GM12878 (cell line): ENCODE measurements at regions not wholly inside any gene's neighbourhood (a gene's known extent, or its start where the extent isn't known, plus 50 kb on each side); places are given as distances from the start of the nearest gene placed in this dataset.

Experiments used
- ATAC-seq: fragments of 200-7000 bp; cut with Tn5 transposase; 3 replicates; pipeline ENCODE4 v1.9.1; 2020; ENCODE audit warnings: mild to moderate bottlenecking, moderate library complexity
- BruUV-seq: library from RNA; stranded (reverse); fragments of 400-500 nt; replicated peaks from 2 replicates; lab custom pipeline; 2021; lab: Mats Ljungman, UMichigan
- CTCF ChIA-PET: fragments of 300-600 bp; sonication (Branson Sonifier 250); formaldehyde crosslinking; extraction: SDS; loops from one replicate; lab custom pipeline; 2021; ENCODE audit warnings: inconsistent platforms; lab: Yijun Ruan, JAX
- POLR2A ChIA-PET: fragments of 350-600 bp; formaldehyde crosslinking; extraction: SDS; loops from one replicate; lab custom pipeline; 2021; ENCODE audit warnings: inconsistent platforms; lab: Charles Lee
- RAD21 ChIA-PET: fragments of 300-600 bp; sonication (Branson Sonifier 250); formaldehyde crosslinking; loops from one replicate; lab custom pipeline; 2023; ENCODE audit warnings: antibody characterized with exemption; ENCODE audit not compliant: unreplicated experiment; lab: Charles Lee
- SMC1A ChIA-PET: fragments of 300-600 bp; sonication (Branson Sonifier 250); formaldehyde crosslinking; loops from one replicate; lab custom pipeline; 2023; ENCODE audit not compliant: unreplicated experiment, uncharacterized antibody; lab: Charles Lee
- DNase-seq: peaks from one replicate; pipeline ENCODE4 v3.0.0-alpha.2; 2011; ENCODE audit warnings: low read depth, low spot score
- FAIRE-seq: peaks from 3 replicates; lab custom pipeline; 2011; peaks lifted over from hg19 to GRCh38; lab: Jason Lieb, UNC
- H2AFZ ChIP-seq: 2 replicates; pipeline ENCODE4 v1.6.0; 2011; ENCODE audit warnings: low read depth, low read length, control low read depth; ENCODE audit not compliant: control insufficient read depth
- H3K27ac ChIP-seq: 2 replicates; pipeline ENCODE4 v1.5.1; 2011; ENCODE audit warnings: control low read depth; ENCODE audit not compliant: control insufficient read depth, insufficient read depth
- H3K27me3 ChIP-seq, 2 experiments: replicated peaks in 1 of 2; 2 replicates each; pipeline versions ENCODE4 v1.6.0 to v1.6.1; 2011; ENCODE audit warnings: low read length in 1 of 2; ENCODE audit not compliant: control insufficient read depth in 2 of 2, insufficient read depth in 2 of 2
- H3K36me3 ChIP-seq, 2 experiments: 2 replicates each; pipeline ENCODE4 v1.5.1; 2011; ENCODE audit warnings: low read length in 1 of 2; ENCODE audit not compliant: control insufficient read depth in 2 of 2, insufficient read depth in 2 of 2
- H3K4me1 ChIP-seq: 2 replicates; pipeline ENCODE4 v1.6.1; 2011; ENCODE audit warnings: mild to moderate bottlenecking, low read length, moderate library complexity, mixed read lengths; ENCODE audit not compliant: control insufficient read depth, insufficient read depth
- H3K4me2 ChIP-seq: 2 replicates; pipeline ENCODE4 v1.6.0; 2011; ENCODE audit warnings: control low read depth; ENCODE audit not compliant: control insufficient read depth, insufficient read depth
- H3K4me3 ChIP-seq: fragments of 200-600 bp; sonication (generic); 2 replicates; pipeline ENCODE4 v1.5.1; 2016
- H3K79me2 ChIP-seq: 2 replicates; pipeline ENCODE4 v1.6.0; 2011; ENCODE audit warnings: low read length; ENCODE audit not compliant: control insufficient read depth, insufficient read depth
- H3K9ac ChIP-seq: 2 replicates; pipeline ENCODE4 v1.8.0; 2011; ENCODE audit warnings: low read length, control low read depth, mixed read lengths; ENCODE audit not compliant: control insufficient read depth, insufficient read depth
- H3K9me3 ChIP-seq: replicated peaks from 3 replicates; pipeline ENCODE4 v1.5.1; 2011; ENCODE audit warnings: mild to moderate bottlenecking, low read length; ENCODE audit not compliant: control insufficient read depth, insufficient read depth
- H4K20me1 ChIP-seq: 2 replicates; pipeline ENCODE4 v1.6.0; 2011; ENCODE audit not compliant: control insufficient read depth, insufficient read depth
- CREB1 ChIP-seq: IDR thresholded peaks from 2 replicates; pipeline ENCODE4 v1.6.1; 2012; ENCODE audit warnings: low read depth, mild to moderate bottlenecking, inconsistent platforms
- DPF2 ChIP-seq: fragments of 450-650 bp; IDR thresholded peaks from 2 replicates; pipeline ENCODE4 v1.6.1; 2017; ENCODE audit warnings: mild to moderate bottlenecking
- GATAD2B ChIP-seq: fragments of 450-650 bp; conservative IDR thresholded peaks from 2 replicates; pipeline ENCODE4 v1.6.1; 2017; ENCODE audit warnings: low read depth, mild to moderate bottlenecking, moderate library complexity
- HCFC1 ChIP-seq: fragments of 150-350 bp; IDR thresholded peaks from 2 replicates; pipeline ENCODE4 v1.6.1; 2014; ENCODE audit warnings: low read length
- MYB ChIP-seq: fragments of 150-350 bp; IDR thresholded peaks from 2 replicates; pipeline ENCODE4 v1.6.1; 2014; ENCODE audit warnings: mild to moderate bottlenecking, low read depth, low read length, borderline replicate concordance
- NR2F1 ChIP-seq: fragments of 450-650 bp; conservative IDR thresholded peaks from 2 replicates; pipeline ENCODE4 v1.6.1; 2017; ENCODE audit warnings: mild to moderate bottlenecking
- RCOR1 ChIP-seq: conservative IDR thresholded peaks from 2 replicates; pipeline ENCODE4 v1.6.1; 2012; ENCODE audit warnings: low read depth, low read length, improper control_type of control experiment
- SIX5 ChIP-seq: IDR thresholded peaks from 2 replicates; pipeline ENCODE4 v1.6.1; 2011; ENCODE audit warnings: mild to moderate bottlenecking, low read depth, low read length, moderate library complexity; ENCODE audit not compliant: severe bottlenecking
- TBL1XR1 ChIP-seq: IDR thresholded peaks from 2 replicates; pipeline ENCODE4 v1.6.1; 2012; ENCODE audit warnings: low read depth, low read length, improper control_type of control experiment
- TCF3 ChIP-seq: IDR thresholded peaks from 2 replicates; pipeline ENCODE4 v1.6.1; 2012; ENCODE audit warnings: low read depth, mild to moderate bottlenecking, low read length, borderline replicate concordance; ENCODE audit not compliant: insufficient read depth
- ZBED1 ChIP-seq: IDR thresholded peaks from 2 replicates; pipeline ENCODE4 v1.6.1; 2016; ENCODE audit warnings: borderline replicate concordance
- ZNF384 ChIP-seq: IDR thresholded peaks from 2 replicates; pipeline ENCODE4 v1.6.1; 2012; ENCODE audit warnings: low read depth, mild to moderate bottlenecking, low read length, improper control_type of control experiment, borderline replicate concordance
- WGBS: methylation state at CpG from one replicate; pipeline ENCODE4 v1.1.6; 2016; ENCODE audit warnings: low lambda C conversion rate; ENCODE audit not compliant: insufficient replicate concordance, insufficient coverage; ENCODE audit errors: missing lambda C conversion rate; 5-methylcytosine and 5-hydroxymethylcytosine counted together
- in situ Hi-C: fragments of 300-500 bp; cut with MboI; formaldehyde crosslinking; loops from 9 replicates; pipeline ENCODE4 v1.14.3; 2018; ENCODE audit warnings: mixed read lengths
- intact Hi-C: fragments of 100-400 bp; cut with micrococcal nuclease; formaldehyde crosslinking; loops from one replicate; pipeline ENCODE4 v1.14.2; 2022; ENCODE audit not compliant: unreplicated experiment
- TF ChIP-seq, protein P1 (sequence below): IDR thresholded peaks from 2 replicates; pipeline ENCODE4 v1.6.1; 2012; ENCODE audit warnings: low read depth, low read length, improper control_type of control experiment
- TF ChIP-seq, protein P2 (sequence below): IDR thresholded peaks from 2 replicates; pipeline ENCODE4 v1.6.1; 2011; ENCODE audit warnings: borderline replicate concordance, low read depth, mild to moderate bottlenecking, moderate library complexity, low read length; ENCODE audit not compliant: insufficient read depth, poor library complexity, severe bottlenecking

DNA sequence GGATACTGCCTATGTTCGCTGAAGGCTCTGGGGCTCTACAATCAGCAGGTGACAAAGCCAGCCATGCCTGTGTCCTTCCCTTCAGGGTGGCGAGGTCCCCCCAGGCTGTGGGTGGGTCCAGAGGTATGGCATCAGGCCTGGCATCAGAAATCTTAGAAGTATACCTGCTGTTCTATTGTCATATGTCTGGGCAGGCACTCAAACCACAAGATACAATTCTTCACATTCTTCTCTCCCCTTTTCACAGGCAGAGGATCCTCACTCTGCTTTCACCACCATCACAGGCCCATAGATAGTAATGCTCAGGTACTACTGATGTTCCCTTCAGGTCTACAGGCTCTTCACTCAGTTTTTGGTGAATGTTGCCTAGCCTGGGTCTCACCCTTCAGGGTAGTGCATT lies 1180.0 kb upstream of the CITED2 start:
- Histone ChIP-seq H4K20me1 (no peaks in the 10 kb centered on the region), H3K9ac (no peak overlapping the region), H3K9me3 (no peaks in the 10 kb centered on the region), H3K4me1 (no peaks in the 10 kb centered on the region), H3K36me3 (no peaks in the 10 kb centered on the region), H3K27ac (no peak overlapping the region), H3K79me2 (no peaks in the 10 kb centered on the region), H3K27me3 (no peaks in the 10 kb centered on the region), H3K4me2 (no peak overlapping the region), H3K4me3 (no peak overlapping the region), H2AFZ (no peak overlapping the region)
- intact Hi-C loops (no loop called here), in situ Hi-C loops (no loop called here)
- ChIA-PET SMC1A (no interaction called here), CTCF (no interaction called here), RAD21 (no interaction called here), POLR2A (interaction anchor here (0.5 kb wide), 1 partner anchor 572 kb away, joined by 4 read pairs; no protein-coding TSS in a partner anchor)
- ATAC-seq (no peak), FAIRE-seq (no peak), DNase-seq (no peak)
- BruUV-seq = no TSS peak
- WGBS = 21% methylated on average over 2 of the region's 2 CpGs
- TF ChIP-seq SIX5 (no peak), DPF2 (no peak), ZNF384 (no peak), TCF3 (no peak), CREB1 (no peak), TBL1XR1 (no peak), GATAD2B (no peak), MYB (no peak), ZBED1 (no peak), HCFC1 (no peak), RCOR1 (no peak), NR2F1 (no peak)
- TF ChIP-seq, protein P1, sequence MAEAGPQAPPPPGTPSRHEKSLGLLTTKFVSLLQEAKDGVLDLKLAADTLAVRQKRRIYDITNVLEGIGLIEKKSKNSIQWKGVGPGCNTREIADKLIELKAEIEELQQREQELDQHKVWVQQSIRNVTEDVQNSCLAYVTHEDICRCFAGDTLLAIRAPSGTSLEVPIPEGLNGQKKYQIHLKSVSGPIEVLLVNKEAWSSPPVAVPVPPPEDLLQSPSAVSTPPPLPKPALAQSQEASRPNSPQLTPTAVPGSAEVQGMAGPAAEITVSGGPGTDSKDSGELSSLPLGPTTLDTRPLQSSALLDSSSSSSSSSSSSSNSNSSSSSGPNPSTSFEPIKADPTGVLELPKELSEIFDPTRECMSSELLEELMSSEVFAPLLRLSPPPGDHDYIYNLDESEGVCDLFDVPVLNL = no peak
- TF ChIP-seq, protein P2, sequence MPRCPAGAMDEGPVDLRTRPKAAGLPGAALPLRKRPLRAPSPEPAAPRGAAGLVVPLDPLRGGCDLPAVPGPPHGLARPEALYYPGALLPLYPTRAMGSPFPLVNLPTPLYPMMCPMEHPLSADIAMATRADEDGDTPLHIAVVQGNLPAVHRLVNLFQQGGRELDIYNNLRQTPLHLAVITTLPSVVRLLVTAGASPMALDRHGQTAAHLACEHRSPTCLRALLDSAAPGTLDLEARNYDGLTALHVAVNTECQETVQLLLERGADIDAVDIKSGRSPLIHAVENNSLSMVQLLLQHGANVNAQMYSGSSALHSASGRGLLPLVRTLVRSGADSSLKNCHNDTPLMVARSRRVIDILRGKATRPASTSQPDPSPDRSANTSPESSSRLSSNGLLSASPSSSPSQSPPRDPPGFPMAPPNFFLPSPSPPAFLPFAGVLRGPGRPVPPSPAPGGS = no peak
